HEK293 (cell line): ENCODE measurements at regions not wholly inside any gene's neighbourhood (a gene's known extent, or its start where the extent isn't known, plus 50 kb on each side); places are given as distances from the start of the nearest gene placed in this dataset.

Experiments
- BCL11A ChIP-seq: fragments of 450-650 bp; formaldehyde crosslinking; IDR thresholded peaks from 2 replicates; pipeline ENCODE4 v1.5.1; 2016; ENCODE audit warnings: low read depth, missing biosample characterization, missing genetic modification characterization
- GLIS2 ChIP-seq: fragments of 450-650 bp; formaldehyde crosslinking; IDR thresholded peaks from 2 replicates; pipeline ENCODE4 v1.5.1; 2016; ENCODE audit warnings: missing biosample characterization, missing genetic modification characterization
- MEIS1 ChIP-seq: sonication (generic); formaldehyde crosslinking; IDR thresholded peaks from 2 replicates; pipeline ENCODE4 v1.8.1; 2022; ENCODE audit warnings: missing genetic modification reagents, mild to moderate bottlenecking, borderline replicate concordance
- SETDB1 ChIP-seq: IDR thresholded peaks from one replicate; pipeline ENCODE4 v1.6.1; 2017; ENCODE audit warnings: mild to moderate bottlenecking, low read length, moderate library complexity, mixed read lengths; ENCODE audit not compliant: insufficient read length
- SP2 ChIP-seq: fragments of 450-650 bp; formaldehyde crosslinking; IDR thresholded peaks from 2 replicates; pipeline ENCODE4 v1.5.1; 2016; ENCODE audit warnings: missing biosample characterization, missing genetic modification characterization
- ZNF394 ChIP-seq: fragments of 450-650 bp; formaldehyde crosslinking; IDR thresholded peaks from 2 replicates; pipeline ENCODE4 v1.5.1; 2016; ENCODE audit warnings: missing biosample characterization, missing genetic modification characterization, mild to moderate bottlenecking, moderate library complexity, borderline replicate concordance
- TF ChIP-seq, protein P1 (sequence below): fragments of 450-650 bp; formaldehyde crosslinking; IDR thresholded peaks from 2 replicates; pipeline ENCODE4 v1.5.1; 2016; ENCODE audit warnings: missing biosample characterization, missing genetic modification characterization
- TF ChIP-seq, protein P2 (sequence below): fragments of 450-650 bp; formaldehyde crosslinking; IDR thresholded peaks from 2 replicates; pipeline ENCODE4 v1.5.1; 2017; ENCODE audit warnings: missing biosample characterization, missing genetic modification characterization
- TF ChIP-seq, protein P3 (sequence below): fragments of 450-650 bp; formaldehyde crosslinking; IDR thresholded peaks from 2 replicates; pipeline ENCODE4 v1.5.1; 2016; ENCODE audit warnings: missing biosample characterization, missing genetic modification characterization, low read depth

DNA sequence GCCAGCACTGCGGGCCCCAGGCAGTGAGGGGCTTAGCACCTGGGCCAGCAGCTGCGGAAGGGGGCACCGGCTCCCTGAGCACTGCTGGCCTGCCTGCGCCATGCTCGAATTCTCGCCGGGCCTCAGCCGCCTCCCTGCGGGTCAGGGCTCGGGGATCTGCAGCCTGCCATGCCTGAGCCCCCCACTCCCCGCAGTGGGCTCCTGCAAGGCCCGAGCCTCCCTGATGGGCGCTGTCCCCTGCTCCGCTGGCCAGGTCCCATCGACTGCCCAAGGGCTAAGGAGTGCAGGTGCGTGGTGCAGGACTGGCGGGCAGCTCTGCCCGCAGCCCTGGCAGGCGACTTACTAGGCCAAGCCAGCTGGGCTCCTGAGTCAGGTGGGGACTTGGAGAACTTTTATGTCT, 133.3 kb upstream of the LMNTD1 start:
- TF ChIP-seq, protein P1, sequence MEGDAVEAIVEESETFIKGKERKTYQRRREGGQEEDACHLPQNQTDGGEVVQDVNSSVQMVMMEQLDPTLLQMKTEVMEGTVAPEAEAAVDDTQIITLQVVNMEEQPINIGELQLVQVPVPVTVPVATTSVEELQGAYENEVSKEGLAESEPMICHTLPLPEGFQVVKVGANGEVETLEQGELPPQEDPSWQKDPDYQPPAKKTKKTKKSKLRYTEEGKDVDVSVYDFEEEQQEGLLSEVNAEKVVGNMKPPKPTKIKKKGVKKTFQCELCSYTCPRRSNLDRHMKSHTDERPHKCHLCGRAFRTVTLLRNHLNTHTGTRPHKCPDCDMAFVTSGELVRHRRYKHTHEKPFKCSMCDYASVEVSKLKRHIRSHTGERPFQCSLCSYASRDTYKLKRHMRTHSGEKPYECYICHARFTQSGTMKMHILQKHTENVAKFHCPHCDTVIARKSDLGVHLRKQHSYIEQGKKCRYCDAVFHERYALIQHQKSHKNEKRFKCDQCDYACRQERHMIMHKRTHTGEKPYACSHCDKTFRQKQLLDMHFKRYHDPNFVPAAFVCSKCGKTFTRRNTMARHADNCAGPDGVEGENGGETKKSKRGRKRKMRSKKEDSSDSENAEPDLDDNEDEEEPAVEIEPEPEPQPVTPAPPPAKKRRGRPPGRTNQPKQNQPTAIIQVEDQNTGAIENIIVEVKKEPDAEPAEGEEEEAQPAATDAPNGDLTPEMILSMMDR = no peak
- TF ChIP-seq BCL11A (tag by site-specific recombination) = no peak
- TF ChIP-seq, protein P2, sequence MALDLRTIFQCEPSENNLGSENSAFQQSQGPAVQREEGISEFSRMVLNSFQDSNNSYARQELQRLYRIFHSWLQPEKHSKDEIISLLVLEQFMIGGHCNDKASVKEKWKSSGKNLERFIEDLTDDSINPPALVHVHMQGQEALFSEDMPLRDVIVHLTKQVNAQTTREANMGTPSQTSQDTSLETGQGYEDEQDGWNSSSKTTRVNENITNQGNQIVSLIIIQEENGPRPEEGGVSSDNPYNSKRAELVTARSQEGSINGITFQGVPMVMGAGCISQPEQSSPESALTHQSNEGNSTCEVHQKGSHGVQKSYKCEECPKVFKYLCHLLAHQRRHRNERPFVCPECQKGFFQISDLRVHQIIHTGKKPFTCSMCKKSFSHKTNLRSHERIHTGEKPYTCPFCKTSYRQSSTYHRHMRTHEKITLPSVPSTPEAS (tag by site-specific recombination) = no peak
- TF ChIP-seq, protein P3, sequence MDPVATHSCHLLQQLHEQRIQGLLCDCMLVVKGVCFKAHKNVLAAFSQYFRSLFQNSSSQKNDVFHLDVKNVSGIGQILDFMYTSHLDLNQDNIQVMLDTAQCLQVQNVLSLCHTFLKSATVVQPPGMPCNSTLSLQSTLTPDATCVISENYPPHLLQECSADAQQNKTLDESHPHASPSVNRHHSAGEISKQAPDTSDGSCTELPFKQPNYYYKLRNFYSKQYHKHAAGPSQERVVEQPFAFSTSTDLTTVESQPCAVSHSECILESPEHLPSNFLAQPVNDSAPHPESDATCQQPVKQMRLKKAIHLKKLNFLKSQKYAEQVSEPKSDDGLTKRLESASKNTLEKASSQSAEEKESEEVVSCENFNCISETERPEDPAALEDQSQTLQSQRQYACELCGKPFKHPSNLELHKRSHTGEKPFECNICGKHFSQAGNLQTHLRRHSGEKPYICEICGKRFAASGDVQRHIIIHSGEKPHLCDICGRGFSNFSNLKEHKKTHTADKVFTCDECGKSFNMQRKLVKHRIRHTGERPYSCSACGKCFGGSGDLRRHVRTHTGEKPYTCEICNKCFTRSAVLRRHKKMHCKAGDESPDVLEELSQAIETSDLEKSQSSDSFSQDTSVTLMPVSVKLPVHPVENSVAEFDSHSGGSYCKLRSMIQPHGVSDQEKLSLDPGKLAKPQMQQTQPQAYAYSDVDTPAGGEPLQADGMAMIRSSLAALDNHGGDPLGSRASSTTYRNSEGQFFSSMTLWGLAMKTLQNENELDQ (tag by site-specific recombination) = no peak
- TF ChIP-seq SETDB1 = no peak
- no peak for TF ChIP-seq ZNF394
- TF ChIP-seq GLIS2 = no peak
- no peak for TF ChIP-seq SP2 (tag by site-specific recombination)
- TF ChIP-seq MEIS1 (CRISPR knock-in tag) = no peak
